Astrocyte of the hippocampus (primary cell): ENCODE measurements at regions not wholly inside any gene's neighbourhood (a gene's known extent, or its start where the extent isn't known, plus 50 kb on each side); places are given as distances from the start of the nearest gene placed in this dataset.

Source experiments
- DNase-seq: peaks from one replicate; pipeline ENCODE4 v3.0.0; 2011; ENCODE audit warnings: low read depth, low spot score

DNA sequence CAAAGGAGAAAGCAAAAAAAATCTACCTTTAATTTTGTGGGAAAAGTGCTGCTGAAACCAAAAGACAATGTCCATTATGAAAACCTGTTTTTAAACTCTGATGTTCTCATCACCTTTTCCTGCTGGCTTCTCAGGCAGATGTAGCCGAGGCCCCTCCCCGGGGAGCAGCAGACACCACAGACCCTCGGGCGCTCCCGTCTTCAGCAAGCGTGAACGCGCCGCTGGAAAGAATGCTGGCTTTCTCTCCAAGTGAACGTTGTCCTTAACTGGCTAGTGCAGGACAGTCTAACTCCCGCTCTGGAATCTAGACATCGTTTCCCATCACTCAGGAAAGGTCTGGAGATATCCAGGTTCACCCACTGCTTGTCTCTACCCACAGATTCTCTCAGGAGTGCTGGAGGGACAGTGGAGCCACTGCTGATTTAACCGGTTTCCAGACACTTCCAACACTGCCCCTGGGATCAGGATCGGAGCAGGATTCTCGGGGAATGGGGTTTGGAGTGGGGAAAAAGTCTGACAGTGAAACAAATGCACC, 211.2 kb downstream of the RBFOX3 start:
- no peak for DNase-seq

DNA sequence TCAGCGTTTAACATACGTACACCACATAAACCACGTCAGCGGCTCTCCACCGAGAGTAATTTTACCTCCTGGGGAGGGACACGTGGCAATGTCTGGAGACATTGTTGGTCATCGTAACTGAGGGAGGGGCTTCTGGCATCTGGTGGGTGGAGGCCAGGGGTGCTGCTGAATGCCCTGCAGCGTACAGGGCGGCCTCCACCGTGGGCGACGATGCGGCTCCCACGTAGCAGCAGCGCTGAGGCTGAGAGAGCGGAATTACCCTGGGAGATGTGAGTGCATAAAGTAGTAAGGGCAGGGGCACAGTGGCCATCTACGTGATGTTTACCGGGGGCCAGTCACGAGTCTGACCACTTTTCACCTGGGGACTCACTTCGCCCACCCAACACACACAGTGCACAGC, 212.4 kb downstream of the RBFOX3 start:
- DNase-seq = no peak

DNA sequence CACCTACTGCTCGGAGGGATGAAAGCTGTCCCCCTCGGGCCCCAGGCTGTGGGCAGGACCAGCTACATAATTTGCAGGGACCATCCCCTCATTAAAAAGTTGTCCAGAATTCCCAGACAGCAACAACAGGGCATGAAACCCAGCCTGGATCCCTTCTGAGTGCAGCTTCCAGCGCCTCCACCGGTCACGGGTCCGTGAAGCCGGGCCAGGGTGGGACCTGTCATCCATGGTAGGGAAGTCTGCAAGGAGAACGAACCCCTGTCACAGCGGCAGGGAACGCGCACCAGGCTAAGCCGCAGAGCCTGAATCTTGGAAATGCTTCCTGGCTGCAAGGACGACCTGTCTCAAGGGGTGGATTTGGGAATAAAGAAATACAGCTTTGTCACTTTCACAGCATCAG, 214.2 kb downstream of the RBFOX3 start:
- no peak for DNase-seq

DNA sequence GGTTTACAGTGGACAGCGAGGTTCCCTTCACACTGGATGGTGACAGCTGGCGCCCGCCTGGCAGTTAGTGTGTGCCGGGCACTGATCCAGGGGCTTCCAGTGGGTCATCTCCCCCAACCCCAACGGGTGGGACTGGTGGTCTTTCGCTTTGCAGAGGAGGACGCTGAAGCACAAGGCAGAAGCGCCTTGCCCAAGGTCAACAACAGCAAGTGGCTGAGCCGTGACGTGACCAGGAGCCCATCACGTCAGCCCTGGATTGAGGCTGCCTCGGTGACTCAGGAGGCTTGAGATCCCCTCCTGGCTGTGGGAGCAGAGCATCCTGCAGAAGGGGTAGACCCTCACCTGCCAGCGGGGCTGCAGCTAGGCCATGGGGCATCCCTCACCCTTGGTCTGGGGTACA, 215.3 kb downstream of the RBFOX3 start:
- DNase-seq = no peak

DNA sequence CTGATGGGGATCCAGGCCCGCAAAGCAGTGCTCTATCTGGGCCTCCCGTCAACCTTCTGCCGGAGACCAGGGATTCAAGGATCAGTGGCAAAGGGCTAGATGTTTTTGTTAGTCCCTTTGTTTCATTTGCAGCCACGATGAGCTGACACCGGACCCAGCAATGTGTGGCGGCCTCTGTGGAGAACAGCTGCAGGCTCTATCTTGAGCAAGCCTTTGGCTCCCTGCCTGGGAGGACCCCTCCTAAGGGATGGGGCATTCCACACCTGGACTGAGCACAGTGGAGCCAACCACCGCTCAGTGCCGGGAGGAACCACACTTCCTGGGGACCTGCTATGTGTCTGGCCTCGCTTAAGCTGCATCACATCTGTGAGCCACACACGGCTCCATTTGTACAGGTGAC, 215.8 kb downstream of the RBFOX3 start:
- DNase-seq = no peak

DNA sequence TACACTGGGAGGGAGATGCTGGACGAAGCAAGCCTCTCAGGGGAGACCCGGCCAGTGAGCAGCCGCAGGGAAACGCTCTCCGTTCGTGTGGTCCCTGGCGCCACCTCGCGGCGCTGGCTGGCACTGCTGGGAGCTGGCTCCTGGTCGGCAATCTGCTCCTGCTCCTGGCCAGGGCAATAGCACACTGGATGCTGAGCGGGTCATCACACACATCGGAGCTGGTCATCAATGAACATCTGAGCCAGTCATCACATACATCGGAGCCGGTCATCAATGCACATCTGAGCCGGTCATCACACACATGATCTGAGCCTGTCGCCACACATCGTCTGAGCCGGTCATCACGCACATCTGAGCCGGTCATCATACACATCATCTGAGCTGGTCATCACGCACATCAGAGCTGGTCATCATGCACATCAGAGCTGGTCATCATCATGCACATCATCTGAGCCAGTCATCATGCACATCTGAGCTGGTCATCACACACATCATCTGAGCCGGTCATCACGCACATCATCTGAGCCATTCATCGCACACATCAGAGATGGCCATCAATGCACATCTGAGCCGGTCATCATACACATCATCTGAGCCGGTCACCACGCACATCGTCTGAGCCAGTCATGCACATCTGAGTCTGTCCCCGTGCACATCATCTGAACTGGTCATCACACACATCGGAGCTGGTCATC, 217.3 kb downstream of the RBFOX3 start:
- peak; percentile 88 for DNase-seq

DNA sequence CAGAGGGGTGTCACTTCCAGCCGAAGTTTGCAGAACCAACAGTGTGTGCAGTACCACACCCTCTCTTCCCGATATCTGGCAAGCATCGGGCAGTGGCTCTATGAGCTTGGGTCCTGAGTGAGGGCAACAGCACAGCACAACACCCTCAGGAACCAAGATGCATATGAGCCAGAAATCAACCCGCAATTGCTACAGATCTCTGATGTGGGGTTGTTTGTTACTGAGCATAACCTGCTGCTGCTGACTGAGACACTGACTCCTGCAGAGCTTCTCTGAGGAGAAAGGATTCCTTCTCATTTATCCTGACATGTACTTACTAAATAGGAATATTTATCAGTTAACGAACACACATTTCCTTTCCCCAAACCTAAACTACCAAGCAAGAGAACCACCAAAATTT, 218.3 kb downstream of the RBFOX3 start:
- no peak for DNase-seq

DNA sequence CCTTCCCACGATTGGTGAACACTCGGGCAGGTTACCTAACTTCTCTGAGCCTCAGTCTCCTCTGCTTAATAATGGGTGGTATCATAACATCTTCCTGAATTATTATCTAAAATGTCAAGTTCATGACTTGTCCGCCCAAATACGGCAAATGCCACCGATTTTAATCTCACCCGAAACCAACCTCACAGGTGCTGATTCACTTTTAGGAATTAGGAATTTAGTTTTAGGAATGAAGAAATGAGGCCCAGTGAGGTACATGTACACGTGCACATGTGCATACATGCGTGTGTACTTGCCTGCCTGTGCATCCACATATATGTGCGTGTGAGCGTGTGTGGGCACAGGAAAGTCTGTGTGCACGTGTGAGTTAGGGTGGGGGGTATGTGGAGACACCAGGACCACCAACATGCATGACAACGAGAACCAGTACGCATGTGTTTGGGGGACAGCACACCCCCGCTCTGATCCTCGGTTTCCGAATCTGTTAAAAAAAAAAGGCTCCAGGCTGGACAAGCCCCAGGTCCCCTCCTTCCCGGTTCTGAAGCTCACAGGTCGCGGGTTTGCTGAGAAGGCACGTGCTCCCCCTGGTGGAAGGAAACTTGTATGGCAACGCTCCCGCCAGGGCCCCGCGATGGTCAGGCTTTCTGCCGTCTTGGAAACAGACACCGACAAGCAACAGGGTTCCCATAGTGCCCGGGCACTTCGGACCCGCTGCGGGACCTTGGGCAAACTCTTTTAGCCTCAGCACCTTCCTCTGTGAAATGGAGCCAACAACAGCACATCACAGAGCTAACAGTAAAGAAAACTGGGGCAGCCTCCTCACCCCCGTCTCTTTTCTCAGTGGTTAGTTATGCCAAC, 219.2 kb downstream of the RBFOX3 start:
- DNase-seq = peak; percentile 81

DNA sequence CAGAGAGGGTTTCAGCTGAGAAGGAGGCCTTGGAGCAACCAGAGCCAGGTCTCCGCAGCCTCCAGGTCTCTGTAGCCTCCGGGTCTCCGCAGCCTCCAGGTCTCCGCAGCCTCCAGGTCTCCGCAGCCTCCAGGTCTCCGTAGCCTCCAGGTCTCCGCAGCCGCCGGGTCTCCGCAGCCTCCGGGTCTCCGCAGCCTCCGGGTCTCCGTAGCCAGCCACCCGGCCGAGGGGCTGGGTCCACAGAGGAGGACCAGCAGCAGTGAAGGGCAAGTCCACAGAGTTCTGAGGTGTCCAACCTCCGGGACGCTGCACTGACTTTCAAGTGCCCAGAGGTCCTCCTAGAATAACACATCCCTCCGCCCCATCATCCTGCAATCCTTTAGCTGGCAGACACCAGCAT, 221.0 kb downstream of the RBFOX3 start:
- no peak for DNase-seq

DNA sequence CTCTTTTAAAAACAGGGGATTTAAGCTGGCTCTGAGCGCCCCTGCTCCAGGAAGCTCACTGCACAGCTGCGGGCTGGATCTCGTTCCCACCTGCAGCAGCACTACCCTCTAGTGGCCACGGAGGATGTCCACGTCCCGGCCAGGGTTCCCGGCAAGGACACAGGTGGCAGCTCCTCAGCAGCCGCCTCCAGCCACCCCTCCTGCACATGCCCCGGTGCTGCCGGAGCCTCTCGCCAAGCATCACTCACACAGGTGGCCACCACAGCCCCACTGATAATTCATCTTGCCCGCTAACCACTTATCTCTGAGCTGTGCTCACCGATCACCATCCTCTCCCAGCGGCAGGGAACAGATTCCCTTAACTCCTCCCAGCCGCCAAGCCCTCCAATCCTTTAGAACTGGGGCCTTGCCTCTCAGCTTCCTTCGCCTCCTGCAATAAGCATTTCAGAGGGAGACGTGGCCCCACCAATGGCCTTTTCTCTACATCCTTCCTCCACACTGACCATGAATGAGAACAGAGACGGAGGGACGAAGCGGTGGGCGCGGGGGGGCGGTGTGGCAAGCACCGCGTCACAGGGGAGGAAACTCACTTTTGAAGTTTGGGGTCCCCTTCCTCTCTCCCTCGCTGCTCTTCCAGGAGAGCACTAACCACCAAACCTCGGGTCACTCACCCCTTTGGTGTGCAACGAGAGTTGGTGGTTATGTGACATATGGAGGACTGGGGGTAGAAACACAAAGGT, 222.1 kb downstream of the RBFOX3 start:
- peak; percentile 63 for DNase-seq

DNA sequence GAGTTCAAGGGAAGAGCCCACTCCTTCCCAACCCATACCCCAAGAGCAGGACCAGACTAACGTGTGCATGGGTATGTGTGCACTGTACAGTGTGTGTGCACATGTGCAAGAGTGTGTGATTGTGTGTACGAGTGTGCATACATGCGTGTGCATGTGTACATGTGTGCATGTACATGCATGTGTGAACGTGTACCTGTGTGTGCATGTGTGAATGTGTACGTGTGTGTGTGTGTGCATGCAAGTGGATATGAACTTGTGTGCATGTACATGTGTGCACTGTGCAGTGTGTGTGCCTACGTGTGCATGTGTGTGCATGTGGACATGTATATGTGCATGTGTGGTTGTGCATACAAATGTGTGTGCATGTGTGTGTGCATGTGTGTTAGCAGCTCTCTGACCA, 223.1 kb downstream of the RBFOX3 start:
- DNase-seq = no peak

DNA sequence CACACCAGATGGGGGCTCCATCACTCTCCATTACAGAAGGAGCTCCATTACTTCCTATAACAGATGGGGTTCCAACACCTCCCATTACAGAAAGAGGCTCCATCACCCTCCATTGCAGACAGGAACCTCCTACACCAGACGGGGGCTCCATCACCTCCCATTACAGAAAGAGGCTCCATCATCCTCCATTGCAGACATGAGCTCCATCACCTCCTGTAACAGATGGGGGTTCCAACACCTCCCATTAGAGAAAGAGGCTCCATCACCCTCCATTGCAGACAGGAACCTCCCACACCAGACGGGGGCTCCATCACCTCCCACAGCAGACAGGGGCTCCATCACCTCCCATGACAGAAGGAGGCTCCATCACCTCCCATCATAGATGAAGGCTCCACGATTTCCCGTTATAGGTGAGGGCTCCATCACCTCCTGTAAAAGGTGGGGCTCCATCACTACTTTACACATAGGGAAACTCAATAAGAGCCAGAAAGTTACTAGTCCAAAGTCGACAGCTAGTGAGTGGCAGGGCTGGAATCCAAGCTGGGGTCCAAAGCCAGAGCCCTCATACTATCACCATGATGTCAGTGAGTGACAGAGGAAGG, 224.8 kb downstream of the RBFOX3 start:
- DNase-seq = no peak

DNA sequence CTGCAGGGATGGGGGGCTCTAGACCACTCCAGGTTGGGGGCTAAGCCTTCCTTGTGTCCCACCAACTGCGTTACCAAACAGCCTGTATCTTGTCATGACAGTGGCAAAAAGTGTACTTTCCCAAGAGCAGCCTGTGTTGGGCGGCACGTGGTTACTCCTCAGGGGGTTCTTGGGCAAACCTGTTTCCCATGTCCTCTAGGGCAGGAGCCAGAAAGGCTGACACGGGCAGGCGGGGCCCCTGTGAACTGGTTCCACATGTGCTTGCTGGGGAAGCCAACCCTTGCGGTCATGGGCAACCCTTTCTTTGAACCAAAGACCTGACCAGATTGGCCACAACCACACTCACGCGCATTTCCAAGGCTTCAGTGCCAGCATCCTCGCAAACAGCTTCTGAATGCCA, 228.5 kb downstream of the RBFOX3 start:
- DNase-seq = no peak

DNA sequence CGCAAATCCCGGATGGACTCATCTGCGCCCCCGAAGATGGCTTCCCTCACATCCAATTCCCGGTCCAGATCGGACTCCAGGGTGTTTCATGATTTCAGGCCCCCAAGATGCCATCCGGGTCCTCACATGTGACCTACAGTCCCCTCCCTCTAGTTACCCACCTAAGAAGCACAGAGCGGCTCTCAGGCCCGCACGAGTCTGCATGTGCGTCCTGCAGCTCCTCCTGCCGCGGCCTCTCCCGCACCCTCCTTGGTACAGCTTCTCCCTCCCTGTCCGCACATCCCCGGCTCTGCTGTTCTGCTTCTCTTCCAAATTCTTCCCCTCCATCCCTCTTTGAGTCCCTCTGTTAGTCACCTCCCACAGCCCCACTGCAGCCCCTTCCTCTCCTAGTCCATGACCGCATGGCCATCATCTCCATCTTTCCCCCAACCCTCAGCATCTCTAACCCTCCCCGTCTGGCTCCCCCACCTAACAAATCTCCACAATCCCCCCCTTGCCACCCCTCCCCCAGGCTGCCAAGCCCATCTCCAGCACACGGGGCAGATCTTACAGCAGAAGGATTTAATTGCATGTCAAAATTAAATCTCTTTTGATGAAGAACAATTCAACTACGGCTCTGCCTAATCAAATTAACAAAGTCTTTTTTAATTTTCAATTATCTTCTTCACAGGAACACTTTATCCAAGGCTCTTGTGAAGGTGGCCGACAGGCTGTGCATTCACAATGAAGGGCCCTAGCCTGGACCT, 231.0 kb downstream of the RBFOX3 start:
- DNase-seq = no peak

DNA sequence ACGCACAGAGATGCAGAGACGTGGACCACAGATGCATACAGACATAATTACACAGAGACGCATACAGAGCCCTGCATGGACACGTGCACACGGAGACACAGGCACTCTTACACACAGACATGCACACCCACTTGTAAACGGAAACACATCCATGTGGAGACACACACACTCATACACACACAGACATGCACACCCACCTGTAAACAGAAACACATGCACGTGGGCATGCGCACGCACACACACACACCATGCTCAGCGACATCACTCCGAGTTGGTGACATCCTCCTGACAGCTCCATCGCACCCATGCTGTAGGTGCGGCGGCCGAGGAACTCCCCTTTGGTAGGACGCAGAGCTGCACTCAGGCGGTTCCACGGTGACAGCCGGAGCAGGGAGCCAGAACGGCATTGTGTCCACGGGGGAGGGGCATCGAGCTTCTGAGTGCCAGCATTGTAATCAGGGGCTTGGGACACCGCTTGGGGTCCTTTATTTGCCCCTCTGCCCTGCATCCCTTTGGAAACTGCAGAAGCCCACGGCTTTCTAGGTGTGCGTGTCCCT, 233.5 kb downstream of the RBFOX3 start:
- no peak for DNase-seq

DNA sequence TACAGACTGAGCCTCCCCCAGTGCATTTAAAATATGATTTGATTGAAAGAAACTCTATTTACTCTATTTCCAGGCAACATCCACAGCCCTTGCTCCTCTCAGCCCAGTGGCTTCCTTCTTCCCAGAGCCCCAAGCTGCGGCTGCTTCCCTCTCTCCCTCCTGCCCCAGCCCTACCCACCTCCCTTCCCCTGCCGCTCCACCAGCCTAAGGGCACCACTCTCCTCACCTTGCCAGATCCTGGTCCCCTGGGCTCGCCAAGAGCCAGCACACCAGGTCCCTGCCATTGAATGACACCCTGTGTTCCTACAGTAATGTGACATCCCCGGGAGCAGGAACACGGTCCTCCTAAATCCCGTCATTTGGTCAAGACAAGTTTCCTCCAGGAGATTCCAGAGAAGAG, 236.0 kb downstream of the RBFOX3 start:
- no peak for DNase-seq

DNA sequence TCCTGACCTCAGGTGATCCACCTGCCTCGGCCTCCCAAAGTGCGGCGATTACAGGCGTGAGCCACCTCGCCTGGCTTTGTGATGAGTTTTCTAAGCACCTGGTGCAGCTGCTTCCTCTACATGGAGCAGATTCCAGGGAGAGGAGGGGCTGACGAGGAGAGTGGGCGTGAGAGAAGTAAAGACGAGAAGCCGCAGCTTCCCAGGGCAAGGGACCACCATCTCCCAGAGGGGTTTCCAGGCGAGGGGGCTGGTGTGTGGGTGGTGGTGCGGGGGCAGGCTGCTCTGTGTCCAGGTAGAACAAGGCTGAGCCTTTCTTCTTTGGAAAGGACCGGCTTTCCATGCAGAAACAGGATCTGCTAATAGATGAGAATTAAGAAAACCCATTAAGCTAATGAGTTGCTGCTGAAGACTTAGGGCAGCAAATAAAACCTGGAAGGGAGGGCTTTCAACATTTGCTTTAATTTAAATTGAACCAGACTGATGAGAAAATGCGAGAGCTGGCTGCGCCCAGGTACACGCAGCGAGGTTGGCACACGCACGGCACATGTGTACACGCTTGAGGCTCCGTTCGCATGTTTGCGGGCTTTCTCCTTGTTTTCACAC, 236.7 kb downstream of the RBFOX3 start:
- no peak for DNase-seq

DNA sequence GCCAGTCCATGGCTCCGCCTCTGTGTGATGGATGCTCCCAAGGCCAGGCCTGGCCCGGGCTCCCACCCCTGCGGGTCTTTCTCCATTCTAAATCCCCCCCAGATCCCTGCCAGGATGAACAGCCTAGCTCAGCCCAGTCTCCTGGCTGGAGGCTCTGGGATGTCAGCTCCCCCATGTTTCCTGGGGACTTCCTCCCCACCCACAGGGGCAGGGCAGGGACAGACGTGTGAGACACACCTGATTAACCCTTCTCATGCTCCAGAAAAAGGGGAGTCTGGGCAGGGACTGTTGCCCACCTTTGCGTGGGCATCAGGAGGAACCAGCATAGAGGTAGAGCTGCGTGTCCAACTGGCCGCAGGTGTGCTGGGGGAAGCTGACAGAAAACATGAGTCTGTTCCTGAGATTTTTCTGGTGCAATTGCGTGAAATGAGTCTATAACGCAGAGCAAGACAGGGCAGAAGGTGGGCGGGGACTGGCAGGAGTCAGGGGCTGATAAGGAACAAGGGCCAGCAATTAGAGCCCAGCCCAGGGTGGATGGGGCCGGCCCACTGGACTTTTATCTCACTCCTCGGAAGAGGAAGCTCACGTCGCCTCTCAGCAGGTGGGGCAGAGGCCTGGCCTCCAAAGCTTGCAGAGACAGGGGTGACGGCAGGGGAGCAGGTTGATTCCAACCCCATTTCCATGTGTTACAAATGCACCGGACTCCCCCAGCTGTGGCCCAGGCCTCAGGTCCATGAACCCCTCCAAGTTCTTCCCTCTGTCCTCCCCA, 238.2 kb downstream of the RBFOX3 start:
- no peak for DNase-seq

DNA sequence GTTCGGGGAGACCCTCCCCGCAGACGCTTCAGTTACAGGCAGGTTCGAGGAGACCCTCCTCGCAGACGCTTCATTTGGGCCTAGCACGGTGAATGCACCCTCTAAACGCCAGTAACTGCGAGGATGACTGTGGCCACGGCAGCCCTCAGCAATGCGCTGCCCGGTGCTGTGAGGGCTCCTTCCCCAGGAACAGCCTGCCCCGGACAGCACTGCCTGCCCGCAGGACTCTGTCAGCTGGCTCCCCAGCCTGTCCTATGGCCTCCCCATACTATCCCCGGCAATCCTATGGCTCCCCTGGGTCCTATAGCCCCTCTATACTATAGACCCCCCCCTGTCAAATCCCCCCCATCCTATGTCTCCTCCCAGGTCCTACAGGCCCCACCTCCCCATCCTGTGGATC, 238.9 kb downstream of the RBFOX3 start:
- DNase-seq = no peak

DNA sequence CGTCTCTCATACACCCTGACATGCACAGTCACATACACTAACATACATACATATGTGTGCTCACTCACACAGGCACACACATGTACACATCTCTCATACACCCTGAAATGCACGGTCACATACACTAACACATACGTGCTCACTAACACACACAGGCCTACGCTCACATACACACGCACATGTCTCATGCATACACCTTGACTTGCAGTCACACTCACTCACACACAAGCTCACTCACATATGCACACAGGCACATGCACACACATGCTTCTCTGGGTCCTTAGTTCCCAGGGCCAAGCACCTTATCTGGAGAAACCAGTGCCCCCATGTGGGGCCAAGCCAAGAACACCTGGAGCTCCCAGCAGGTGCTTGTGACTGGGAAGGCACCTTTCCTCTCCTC, 240.3 kb downstream of the RBFOX3 start:
- DNase-seq = no peak
